ENCODE measurements at regions not wholly inside any gene's neighbourhood (a gene's known extent, or its start where the extent isn't known, plus 50 kb on each side); places are given as distances from the start of the nearest gene placed in this dataset.

- TF ChIP-seq CTCF (IDR thresholded peaks at IDR 0.05) (no peak), EP300 (IDR thresholded peaks at IDR 0.05) (no peak), POLR2AphosphoS5 (IDR thresholded peaks at IDR 0.05) (no peak)
Measured at GRCh38 chr12:24139035-24139434, 189.6 kb upstream of the SOX5 start.

Measured in upper lobe of left lung (tissue), 4 donors.